Peyer's patch (tissue), 4 donors: ENCODE measurements at regions not wholly inside any gene's neighbourhood (a gene's known extent, or its start where the extent isn't known, plus 50 kb on each side); places are given as distances from the start of the nearest gene placed in this dataset.

Experiments used
- POLR2A ChIP-seq, 2 donors: fragments of 450-650 bp; IDR thresholded peaks; one replicate each; pipeline ENCODE4 v1.5.1; 2017; ENCODE audit warnings: antibody characterized with exemption in 2 of 2, mild to moderate bottlenecking in 2 of 2, moderate library complexity in 2 of 2
- TF ChIP-seq, protein P1 (sequence below), 6 experiments: fragments of 450-650 bp in 4 of 6; fragments of 200-600 bp in 2 of 6; sonication (generic) in 1 of 6; IDR thresholded peaks; one replicate each; pipeline ENCODE4 v1.5.1; 2017 to 2019; ENCODE audit warnings: antibody characterized with exemption in 6 of 6, mild to moderate bottlenecking in 3 of 6, moderate library complexity in 1 of 6

DNA sequence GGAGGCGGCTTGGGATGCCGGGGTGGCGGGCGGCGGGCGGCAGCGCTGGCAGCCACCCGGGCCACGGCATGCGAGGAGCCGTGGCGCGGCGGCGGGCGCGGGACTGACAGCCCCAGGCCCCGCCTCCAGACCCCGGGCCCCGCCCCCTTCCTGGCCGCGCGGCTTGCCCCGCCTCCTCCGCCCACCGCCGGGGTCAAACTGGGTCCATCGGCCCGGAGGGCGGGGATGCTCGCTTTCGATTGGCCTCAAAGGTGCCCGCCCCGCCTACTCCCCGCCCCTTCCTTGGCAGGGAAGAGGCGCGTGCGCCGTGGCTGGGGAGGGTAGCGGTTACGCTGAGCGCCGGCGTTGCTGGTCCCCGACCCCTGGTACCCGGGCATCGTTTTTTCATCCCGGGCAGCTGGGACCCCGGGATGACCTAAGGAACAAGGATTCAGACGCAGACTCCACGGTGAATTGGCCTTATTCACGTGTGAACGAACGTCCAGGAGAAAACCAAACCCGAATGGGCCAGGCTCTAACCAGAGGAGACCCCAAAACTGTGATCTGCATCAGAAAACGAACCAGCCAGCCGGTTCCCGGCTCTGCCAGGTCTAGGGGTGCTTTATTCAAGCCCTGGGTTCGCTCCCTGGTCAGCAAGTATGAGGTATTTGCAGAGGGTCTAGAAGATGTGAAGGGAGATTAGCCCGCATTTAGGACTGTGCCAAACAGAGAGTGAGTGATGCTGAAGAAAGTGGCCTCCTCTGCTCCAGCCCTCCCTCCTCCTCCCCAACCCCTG, 117.2 kb upstream of the GUCA2B start:
- TF ChIP-seq POLR2A (IDR thresholded peaks at IDR 0.05): no peak
- TF ChIP-seq, protein P1, sequence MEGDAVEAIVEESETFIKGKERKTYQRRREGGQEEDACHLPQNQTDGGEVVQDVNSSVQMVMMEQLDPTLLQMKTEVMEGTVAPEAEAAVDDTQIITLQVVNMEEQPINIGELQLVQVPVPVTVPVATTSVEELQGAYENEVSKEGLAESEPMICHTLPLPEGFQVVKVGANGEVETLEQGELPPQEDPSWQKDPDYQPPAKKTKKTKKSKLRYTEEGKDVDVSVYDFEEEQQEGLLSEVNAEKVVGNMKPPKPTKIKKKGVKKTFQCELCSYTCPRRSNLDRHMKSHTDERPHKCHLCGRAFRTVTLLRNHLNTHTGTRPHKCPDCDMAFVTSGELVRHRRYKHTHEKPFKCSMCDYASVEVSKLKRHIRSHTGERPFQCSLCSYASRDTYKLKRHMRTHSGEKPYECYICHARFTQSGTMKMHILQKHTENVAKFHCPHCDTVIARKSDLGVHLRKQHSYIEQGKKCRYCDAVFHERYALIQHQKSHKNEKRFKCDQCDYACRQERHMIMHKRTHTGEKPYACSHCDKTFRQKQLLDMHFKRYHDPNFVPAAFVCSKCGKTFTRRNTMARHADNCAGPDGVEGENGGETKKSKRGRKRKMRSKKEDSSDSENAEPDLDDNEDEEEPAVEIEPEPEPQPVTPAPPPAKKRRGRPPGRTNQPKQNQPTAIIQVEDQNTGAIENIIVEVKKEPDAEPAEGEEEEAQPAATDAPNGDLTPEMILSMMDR (IDR thresholded peaks at IDR 0.05): no peak
